PFSK-1 (cell line): ENCODE measurements at regions not wholly inside any gene's neighbourhood (a gene's known extent, or its start where the extent isn't known, plus 50 kb on each side); places are given as distances from the start of the nearest gene placed in this dataset.

Source experiments
- FOXP2 ChIP-seq: optimal IDR thresholded peaks from 2 replicates; pipeline ENCODE3; 2011; ENCODE audit warnings: borderline replicate concordance, control low read depth, inconsistent platforms; ENCODE audit not compliant: insufficient read depth; ENCODE audit errors: extremely low read length, extremely low read depth
- POLR2AphosphoS5 ChIP-seq: IDR thresholded peaks from 2 replicates; pipeline ENCODE4 v1.6.1; 2012; ENCODE audit warnings: low read depth, mild to moderate bottlenecking, control low read depth, low read length, moderate library complexity
- REST ChIP-seq, 2 experiments: IDR thresholded peaks; 2 replicates each; pipeline versions ENCODE4 v1.6.1 to v1.8.0; 2011 to 2012; ENCODE audit warnings: low read depth in 2 of 2, low read length in 2 of 2, control low read depth in 1 of 2, inconsistent platforms in 1 of 2, mild to moderate bottlenecking in 1 of 2, moderate library complexity in 1 of 2; ENCODE audit not compliant: insufficient read depth in 1 of 2
- SIN3A ChIP-seq: IDR thresholded peaks from 2 replicates; pipeline ENCODE4 v1.6.1; 2012; ENCODE audit warnings: mild to moderate bottlenecking, low read length, moderate library complexity, borderline replicate concordance; ENCODE audit not compliant: insufficient read depth
- TAF1 ChIP-seq: IDR thresholded peaks from 2 replicates; pipeline ENCODE4 v1.6.1; 2012; ENCODE audit warnings: low read length, control low read depth, borderline replicate concordance; ENCODE audit not compliant: insufficient read depth

- TF ChIP-seq SIN3A (no peak), TAF1 (no peak), FOXP2 (no peak), REST (IDR thresholded peaks at IDR 0.05; ENCODE audit: insufficient read depth in 1 of 2, low read depth in 2 of 2, low read length in 2 of 2) (no peak), POLR2AphosphoS5 (no peak)
These were observed 342.5 kb upstream of the MPDZ start for GRCh38 chr9:13621872-13622564.

GRCh38 chr9:13616491-13617035 lies 337.1 kb upstream of the MPDZ start:
- no peak for TF ChIP-seq SIN3A

- no peak for TF ChIP-seq TAF1
- no peak for TF ChIP-seq FOXP2
- TF ChIP-seq REST (IDR thresholded peaks at IDR 0.05; ENCODE audit: insufficient read depth in 1 of 2, low read depth in 2 of 2, low read length in 2 of 2): no peak
- TF ChIP-seq POLR2AphosphoS5: no peak
- no peak for TF ChIP-seq SIN3A
These were observed 336.4 kb upstream of the MPDZ start for GRCh38 chr9:13615660-13616490.

GRCh38 chr9:13614060-13614459 lies 334.6 kb upstream of the MPDZ start:
- TF ChIP-seq SIN3A (no peak), POLR2AphosphoS5 (no peak)

GRCh38 chr9:13613296-13613695 lies 333.8 kb upstream of the MPDZ start:
- no peak for TF ChIP-seq FOXP2
- TF ChIP-seq TAF1: no peak
- no peak for TF ChIP-seq POLR2AphosphoS5
- no peak for TF ChIP-seq SIN3A
- TF ChIP-seq REST (IDR thresholded peaks at IDR 0.05; ENCODE audit: insufficient read depth in 1 of 2, low read depth in 2 of 2, low read length in 2 of 2): no peak

- TF ChIP-seq POLR2AphosphoS5: no peak
These were observed 329.0 kb upstream of the MPDZ start for GRCh38 chr9:13608451-13608850.
